Endodermal cell (in vitro differentiated cells): ENCODE measurements at regions not wholly inside any gene's neighbourhood (a gene's known extent, or its start where the extent isn't known, plus 50 kb on each side); places are given as distances from the start of the nearest gene placed in this dataset.
A peak's percentile ranks its signal among the peaks of the same experiment; 100 is the strongest.
"Not testable (repeated sequence)": the region's sequence is repeated elsewhere in the genome, so short reads cannot be mapped to it uniquely, and the experiment has no call there.

Source experiments
- DNase-seq: peaks from one replicate; pipeline ENCODE4 v3.0.0-alpha.2; 2017
- H3K27ac ChIP-seq: 2 replicates; pipeline ENCODE4 v1.5.1; 2013; ENCODE audit warnings: mild to moderate bottlenecking, low read depth, low read length, moderate library complexity
- H3K27me3 ChIP-seq: 2 replicates; pipeline ENCODE4 v1.6.1; 2013; ENCODE audit warnings: mild to moderate bottlenecking, low read length, moderate library complexity; ENCODE audit not compliant: insufficient read depth, control insufficient read depth, poor library complexity, severe bottlenecking
- H3K36me3 ChIP-seq: 2 replicates; pipeline ENCODE4 v1.7.0; 2013; ENCODE audit warnings: mild to moderate bottlenecking, low read length, moderate library complexity; ENCODE audit not compliant: control insufficient read depth, insufficient read depth
- H3K4me1 ChIP-seq: one replicate; pipeline ENCODE4 v1.7.0; 2013; ENCODE audit warnings: low read length; ENCODE audit not compliant: control insufficient read depth, insufficient read depth
- H3K4me3 ChIP-seq: 2 replicates; pipeline ENCODE4 v1.5.1; 2013; ENCODE audit warnings: mild to moderate bottlenecking, low read length, moderate library complexity
- H3K9ac ChIP-seq: 2 replicates; pipeline ENCODE4 v1.6.1; 2013; ENCODE audit warnings: mild to moderate bottlenecking, low read length, moderate library complexity; ENCODE audit not compliant: poor library complexity, severe bottlenecking; ENCODE audit errors: extremely low read depth
- H3K9me3 ChIP-seq: 2 replicates; pipeline ENCODE4 v1.6.1; 2013; ENCODE audit warnings: mild to moderate bottlenecking, low read length, moderate library complexity; ENCODE audit not compliant: control insufficient read depth
- H3K27ac Mint-ChIP-seq: 2 replicates; pipeline ENCODE4 v1.8.0; 2020; ENCODE audit warnings: mixed read lengths
- H3K27me3 Mint-ChIP-seq: 2 replicates; pipeline ENCODE4 v1.8.0; 2021; ENCODE audit warnings: mild to moderate bottlenecking, mixed read lengths; ENCODE audit not compliant: insufficient read depth
- H3K36me3 Mint-ChIP-seq: 2 replicates; pipeline ENCODE4 v1.8.0; 2020; ENCODE audit warnings: low read depth, mixed read lengths
- H3K4me1 Mint-ChIP-seq: 2 replicates; pipeline ENCODE4 v1.8.0; 2020; ENCODE audit warnings: mixed read lengths
- H3K4me3 Mint-ChIP-seq: 2 replicates; pipeline ENCODE4 v1.8.0; 2020; ENCODE audit warnings: mild to moderate bottlenecking, moderate library complexity, mixed read lengths
- H3K9me3 Mint-ChIP-seq: 2 replicates; pipeline ENCODE4 v1.8.0; 2020; ENCODE audit warnings: mild to moderate bottlenecking, mixed read lengths
- CTCF ChIP-seq: fragments of 200-600 bp; sonication (generic); conservative IDR thresholded peaks from 2 replicates; pipeline ENCODE4 v1.5.0; 2021; ENCODE audit warnings: antibody characterized with exemption, mild to moderate bottlenecking
- WGBS, 2 experiments: methylation state at CpG; one replicate each; pipeline versions ENCODE4 v1.1.5 to v1.1.7; 2013; ENCODE audit warnings: missing lambda C conversion rate in 2 of 2, mixed read lengths in 1 of 2; ENCODE audit not compliant: insufficient coverage in 1 of 2, insufficient read length in 1 of 2; 5-methylcytosine and 5-hydroxymethylcytosine counted together

- Mint-ChIP-seq H3K27me3 (no peaks in the 10 kb centered on the region), H3K9me3 (peaks cover 5% of the 10 kb centered on the region), H3K27ac (no peak overlapping the region), H3K4me3 (no peak overlapping the region), H3K4me1 (peaks cover 11% of the 10 kb centered on the region), H3K36me3 (no peaks in the 10 kb centered on the region)
- H3K36me3 ChIP-seq = no peaks in the 10 kb centered on the region
- WGBS, 2 experiments = 95 to 100% methylated on average over 1 to 2 of the region's 2 CpGs
- DNase-seq = no peak
- TF ChIP-seq CTCF = no peak
- no peak overlapping the region for H3K9ac ChIP-seq
- H3K9me3 ChIP-seq = no peaks in the 10 kb centered on the region
- no peaks in the 10 kb centered on the region for H3K4me1 ChIP-seq
- H3K27me3 ChIP-seq = no peaks in the 10 kb centered on the region
- no peak overlapping the region for H3K27ac ChIP-seq
- no peak overlapping the region for H3K4me3 ChIP-seq
Measured at GRCh38 chr12:24507827-24508226, 441.1 kb downstream of the BCAT1 start.

DNA sequence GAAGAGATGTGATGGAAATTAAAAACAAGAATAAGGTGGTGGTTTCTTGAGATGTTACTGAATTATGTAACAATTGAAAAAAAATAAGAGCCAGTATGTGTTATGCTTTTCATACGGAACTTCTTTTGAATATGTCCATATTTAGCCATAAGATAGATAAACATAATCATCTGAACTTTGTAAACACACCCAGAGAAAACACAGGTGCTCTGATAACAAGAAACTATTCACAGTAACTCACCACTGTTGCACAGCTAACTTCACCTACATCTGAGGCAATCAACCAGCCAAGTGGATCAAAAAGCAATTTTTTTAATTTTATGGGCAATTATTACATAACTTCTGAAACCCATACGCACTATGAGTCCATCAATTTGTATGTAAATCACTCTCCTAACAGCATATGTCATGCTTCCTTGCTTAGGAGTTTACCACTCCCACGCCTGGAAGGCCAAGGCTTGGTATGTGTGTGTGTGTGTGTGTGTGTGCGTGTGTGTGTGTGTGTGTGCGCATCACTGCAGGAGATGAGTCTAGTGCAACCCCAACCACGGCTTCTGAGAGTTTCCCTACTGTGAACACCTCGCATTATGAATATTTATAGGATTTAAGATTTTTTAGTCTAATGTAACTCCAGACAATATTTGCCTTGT is 443.4 kb downstream of the BCAT1 start:
- H3K27ac ChIP-seq = no peak overlapping the region
- Mint-ChIP-seq H3K4me3 (no peak overlapping the region), H3K36me3 (no peaks in the 10 kb centered on the region), H3K9me3 (peaks cover 5% of the 10 kb centered on the region), H3K27ac (no peak overlapping the region), H3K27me3 (no peaks in the 10 kb centered on the region), H3K4me1 (peaks cover 14% of the 10 kb centered on the region)
- no peaks in the 10 kb centered on the region for H3K4me1 ChIP-seq
- no peak for DNase-seq
- no peaks in the 10 kb centered on the region for H3K9me3 ChIP-seq
- no peak for TF ChIP-seq CTCF
- WGBS, 2 experiments = 85% methylated on average over 6 of the region's 7 CpGs; no CpG with 5 or more reads in 1 of the 2 experiments
- H3K9ac ChIP-seq = no peak overlapping the region
- H3K36me3 ChIP-seq = no peaks in the 10 kb centered on the region
- H3K4me3 ChIP-seq = no peak overlapping the region
- H3K27me3 ChIP-seq = no peaks in the 10 kb centered on the region

DNA sequence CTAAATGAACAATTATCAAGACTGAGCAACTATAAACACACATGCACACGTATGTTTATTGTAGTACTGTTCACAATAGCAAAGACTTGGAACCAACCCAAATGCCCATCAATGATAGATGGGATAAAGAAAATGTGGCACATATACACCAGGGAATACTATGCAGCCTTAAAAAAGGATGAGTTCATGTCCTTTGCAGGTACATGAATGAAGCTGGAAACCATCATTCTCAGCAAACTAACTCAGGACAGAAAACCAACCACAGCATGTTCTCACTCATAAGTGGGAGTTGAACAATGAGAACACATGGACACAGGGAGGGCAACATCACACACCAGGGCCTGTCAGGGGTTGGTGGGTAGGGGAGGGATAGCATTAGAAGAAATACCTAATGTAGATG is 445.4 kb downstream of the BCAT1 start:
- not testable (repeated sequence) for H3K4me3 Mint-ChIP-seq
- H3K4me1 Mint-ChIP-seq = peaks cover 14% of the 10 kb centered on the region
- WGBS, 2 experiments = 75 to 83% methylated on average over 1 of the region's 1 CpG

GRCh38 chr12:24500831-24501230 is 448.1 kb downstream of the BCAT1 start:
- no peak for TF ChIP-seq CTCF
- H3K4me3 Mint-ChIP-seq = no peak overlapping the region
- no peak overlapping the region for H3K9ac ChIP-seq
- DNase-seq = no peak
- H3K9me3 ChIP-seq = no peaks in the 10 kb centered on the region
- no peaks in the 10 kb centered on the region for H3K36me3 ChIP-seq
- H3K4me1 Mint-ChIP-seq = peaks cover 12% of the 10 kb centered on the region
- peaks cover 5% of the 10 kb centered on the region for H3K9me3 Mint-ChIP-seq
- H3K4me3 ChIP-seq = no peak overlapping the region
- H3K27ac ChIP-seq = peak overlapping the region; percentile 31
- no peaks in the 10 kb centered on the region for H3K27me3 ChIP-seq
- no peak overlapping the region for H3K27ac Mint-ChIP-seq
- H3K36me3 Mint-ChIP-seq = no peaks in the 10 kb centered on the region
- no peaks in the 10 kb centered on the region for H3K27me3 Mint-ChIP-seq
- H3K4me1 ChIP-seq = no peaks in the 10 kb centered on the region
- 80 to 83% methylated on average over 1 of the region's 2 CpGs for WGBS, 2 experiments

More for the DNA sequence above, 445.4 kb downstream of the BCAT1 start:
- not testable (repeated sequence) for H3K36me3 Mint-ChIP-seq, H3K9ac ChIP-seq, H3K4me1 ChIP-seq, H3K27ac ChIP-seq, H3K4me3 ChIP-seq, H3K9me3 Mint-ChIP-seq, H3K36me3 ChIP-seq, H3K27me3 ChIP-seq, H3K27me3 Mint-ChIP-seq, H3K27ac Mint-ChIP-seq, DNase-seq, H3K9me3 ChIP-seq
